H9 (cell line): ENCODE measurements at regions not wholly inside any gene's neighbourhood (a gene's known extent, or its start where the extent isn't known, plus 50 kb on each side); places are given as distances from the start of the nearest gene placed in this dataset.

Experiments used
- DNase-seq: peaks from one replicate; pipeline ENCODE4 v3.0.0-alpha.2; 2017
- H2AFZ ChIP-seq: one replicate; pipeline ENCODE4 v1.6.1; 2013; ENCODE audit warnings: mild to moderate bottlenecking, low read length, control low read depth, moderate library complexity
- H2AK5ac ChIP-seq: 2 replicates; pipeline ENCODE4 v1.6.1; 2013; ENCODE audit warnings: low read length, control low read depth, mixed read lengths; ENCODE audit not compliant: insufficient read length
- H2BK120ac ChIP-seq: one replicate; pipeline ENCODE4 v1.6.1; 2013; ENCODE audit warnings: low read depth, mild to moderate bottlenecking, low read length, control low read depth, inconsistent platforms; ENCODE audit not compliant: poor library complexity, severe bottlenecking
- H2BK12ac ChIP-seq: 2 replicates; pipeline ENCODE4 v1.6.1; 2013; ENCODE audit warnings: low read length, control low read depth, mixed read lengths, low read depth; ENCODE audit not compliant: insufficient read length
- H2BK15ac ChIP-seq: 2 replicates; pipeline ENCODE4 v1.6.1; 2013; ENCODE audit warnings: low read depth, low read length, control low read depth
- H2BK20ac ChIP-seq: one replicate; pipeline ENCODE4 v1.6.1; 2013; ENCODE audit warnings: low read depth, mild to moderate bottlenecking, low read length, control low read depth, inconsistent platforms; ENCODE audit not compliant: poor library complexity, severe bottlenecking
- H2BK5ac ChIP-seq: 2 replicates; pipeline ENCODE4 v1.6.1; 2013; ENCODE audit warnings: low read length, control low read depth, mixed read lengths; ENCODE audit not compliant: insufficient read length
- H3K14ac ChIP-seq: 2 replicates; pipeline ENCODE4 v1.6.1; 2013; ENCODE audit warnings: low read length, control low read depth; ENCODE audit not compliant: insufficient read depth
- H3K18ac ChIP-seq: 2 replicates; pipeline ENCODE4 v1.6.1; 2013; ENCODE audit warnings: low read depth, mild to moderate bottlenecking, mixed read lengths, low read length, control low read depth; ENCODE audit not compliant: insufficient read length
- H3K23ac ChIP-seq: 2 replicates; pipeline ENCODE4 v1.6.1; 2013; ENCODE audit warnings: low read length, control low read depth, mixed read lengths, low read depth; ENCODE audit not compliant: insufficient read length
- H3K23me2 ChIP-seq: 2 replicates; pipeline ENCODE4 v1.6.1; 2013; ENCODE audit warnings: low read depth, mild to moderate bottlenecking, mixed read lengths, low read length, control low read depth; ENCODE audit not compliant: insufficient read length, poor library complexity, severe bottlenecking
- H3K27ac ChIP-seq: 2 replicates; pipeline ENCODE4 v1.5.1; 2013; ENCODE audit warnings: low read length, control low read depth, mixed read lengths, low read depth; ENCODE audit not compliant: insufficient read length
- H3K27me3 ChIP-seq: 2 replicates; pipeline ENCODE4 v1.6.1; 2013; ENCODE audit warnings: low read length, control low read depth, inconsistent platforms; ENCODE audit not compliant: insufficient read depth
- H3K4ac ChIP-seq: 2 replicates; pipeline ENCODE4 v1.6.1; 2013; ENCODE audit warnings: low read depth, mild to moderate bottlenecking, control low read depth, inconsistent platforms, low read length, moderate library complexity
- H3K4me1 ChIP-seq: 2 replicates; pipeline ENCODE4 v1.6.1; 2013; ENCODE audit warnings: low read length, control low read depth, inconsistent platforms; ENCODE audit not compliant: insufficient read depth
- H3K4me2 ChIP-seq: 2 replicates; pipeline ENCODE4 v1.6.1; 2013; ENCODE audit warnings: low read length, control low read depth, mixed read lengths; ENCODE audit not compliant: insufficient read length, insufficient read depth
- H3K56ac ChIP-seq: 2 replicates; pipeline ENCODE4 v1.6.1; 2013; ENCODE audit warnings: low read depth, mild to moderate bottlenecking, mixed read lengths, low read length, control low read depth; ENCODE audit not compliant: insufficient read length
- H3K79me1 ChIP-seq: 2 replicates; pipeline ENCODE4 v1.6.1; 2013; ENCODE audit warnings: low read depth, mild to moderate bottlenecking, moderate library complexity, low read length, control low read depth, inconsistent platforms; ENCODE audit not compliant: insufficient read depth, poor library complexity, severe bottlenecking
- H3K79me2 ChIP-seq: 2 replicates; pipeline ENCODE4 v1.6.1; 2013; ENCODE audit warnings: low read length, control low read depth, inconsistent platforms; ENCODE audit not compliant: insufficient read depth
- H3K9ac ChIP-seq: 2 replicates; pipeline ENCODE4 v1.6.1; 2013; ENCODE audit warnings: low read length, control low read depth, mixed read lengths; ENCODE audit not compliant: insufficient read length; ENCODE audit errors: extremely low read depth
- H3K9me3 ChIP-seq: one replicate; pipeline ENCODE4 v1.6.1; 2013; ENCODE audit warnings: low read depth, low read length, inconsistent platforms; ENCODE audit not compliant: control insufficient read depth
- H3T11ph ChIP-seq: one replicate; pipeline ENCODE4 v1.6.1; 2013; ENCODE audit warnings: mild to moderate bottlenecking, low read length, control low read depth, inconsistent platforms
- H4K20me1 ChIP-seq: one replicate; pipeline ENCODE4 v1.6.1; 2013; ENCODE audit not compliant: control insufficient read depth, insufficient read length, insufficient read depth
- H4K5ac ChIP-seq: 2 replicates; pipeline ENCODE4 v1.6.1; 2013; ENCODE audit warnings: low read depth, mild to moderate bottlenecking, mixed read lengths, low read length, control low read depth; ENCODE audit not compliant: insufficient read length
- H4K8ac ChIP-seq: replicated peaks from 2 replicates; pipeline ENCODE4 v1.6.1; 2013; ENCODE audit warnings: low read length, control low read depth, mixed read lengths, low read depth; ENCODE audit not compliant: insufficient read length
- H4K91ac ChIP-seq: 2 replicates; pipeline ENCODE4 v1.6.1; 2013; ENCODE audit warnings: low read depth, mild to moderate bottlenecking, moderate library complexity, mixed read lengths, low read length, control low read depth; ENCODE audit not compliant: insufficient read length
- H3K27ac Mint-ChIP-seq, 3 experiments: 2 replicates in 2 of 3; 3 replicates in 1 of 3; pipeline ENCODE4 v1.8.0; 2020 to 2021; ENCODE audit warnings: mixed read lengths in 3 of 3, mild to moderate bottlenecking in 1 of 3, moderate library complexity in 1 of 3
- H3K27me3 Mint-ChIP-seq: 2 replicates; pipeline ENCODE4 v1.8.0; 2021; ENCODE audit warnings: low read depth, mild to moderate bottlenecking, moderate library complexity, mixed read lengths
- H3K36me3 Mint-ChIP-seq, 3 experiments: 2 replicates in 2 of 3; 3 replicates in 1 of 3; pipeline ENCODE4 v1.8.0; 2020 to 2021; ENCODE audit warnings: low read depth in 3 of 3, mixed read lengths in 3 of 3; ENCODE audit not compliant: insufficient read depth in 1 of 3
- H3K4me1 Mint-ChIP-seq, 2 experiments: 2 replicates each; pipeline ENCODE4 v1.8.0; 2020; ENCODE audit warnings: mixed read lengths in 2 of 2
- H3K4me3 Mint-ChIP-seq, 2 experiments: 2 replicates in 1 of 2; 3 replicates in 1 of 2; pipeline ENCODE4 v1.8.0; 2020 to 2021; ENCODE audit warnings: mild to moderate bottlenecking in 2 of 2, mixed read lengths in 2 of 2, moderate library complexity in 1 of 2
- H3K9me3 Mint-ChIP-seq, 2 experiments: 2 replicates in 1 of 2; 3 replicates in 1 of 2; pipeline ENCODE4 v1.8.0; 2020; ENCODE audit warnings: mild to moderate bottlenecking in 2 of 2, mixed read lengths in 2 of 2, moderate library complexity in 1 of 2
- CTCF ChIP-seq: fragments of 200-600 bp; sonication (generic); conservative IDR thresholded peaks from 3 replicates; pipeline ENCODE4 v1.8.0; 2021; ENCODE audit warnings: antibody characterized with exemption, mild to moderate bottlenecking
- WGBS: extraction: QIAGEN DNeasy Blood & Tissue Kit; methylation state at CpG from one replicate; pipeline ENCODE4 v1.1.7; 2013; ENCODE audit warnings: missing lambda C conversion rate, low lambda C conversion rate, mixed read lengths; ENCODE audit not compliant: insufficient read length; ENCODE audit errors: extremely low coverage; 5-methylcytosine and 5-hydroxymethylcytosine counted together

GRCh38 chr20:39808613-39809012 lies 846.5 kb downstream of the DHX35 start:
- Histone ChIP-seq H2BK15ac (no peak overlapping the region), H3K79me1 (no peaks in the 10 kb centered on the region), H2AK5ac (no peak overlapping the region), H2BK120ac (no peak overlapping the region), H3K27me3 (no peaks in the 10 kb centered on the region), H3K23ac (no peak overlapping the region), H3K4ac (no peak overlapping the region), H3K56ac (no peak overlapping the region), H2BK12ac (no peak overlapping the region), H3K27ac (no peak overlapping the region), H3K23me2 (no peaks in the 10 kb centered on the region), H3K4me1 (no peaks in the 10 kb centered on the region), H4K91ac (no peak overlapping the region), H3K14ac (no peak overlapping the region), H3K4me2 (no peak overlapping the region), H2AFZ (no peak overlapping the region), H2BK20ac (no peak overlapping the region), H3K9ac (no peak overlapping the region), H3K79me2 (no peaks in the 10 kb centered on the region), H4K20me1 (no peaks in the 10 kb centered on the region), H4K8ac (no peak overlapping the region), H3K9me3 (no peaks in the 10 kb centered on the region), H4K5ac (no peak overlapping the region), H2BK5ac (no peak overlapping the region), H3K18ac (no peak overlapping the region), H3T11ph (no peak overlapping the region)
- Mint-ChIP-seq H3K27ac (no peak overlapping the region), H3K9me3 (no peaks in the 10 kb centered on the region; a peak in 1 of 5 replicates), H3K4me3 (no peak overlapping the region), H3K27me3 (no peaks in the 10 kb centered on the region; the same call in 1 of the 2 replicates), H3K4me1 (no peaks in the 10 kb centered on the region), H3K36me3 (no peaks in the 10 kb centered on the region)
- no peak for TF ChIP-seq CTCF
- WGBS, result no CpG with 5 or more reads among the region's 1 CpG
- no peak for DNase-seq
